ENCODE measurements at regions not wholly inside any gene's neighbourhood (a gene's known extent, or its start where the extent isn't known, plus 50 kb on each side); places are given as distances from the start of the nearest gene placed in this dataset.

- no peak for TF ChIP-seq CTCF (IDR thresholded peaks at IDR 0.05; ENCODE audit: control extremely low read depth in 1 of 3, insufficient read depth in 1 of 3, low read depth in 1 of 3, low read length in 3 of 3)
- TF ChIP-seq USF2 (IDR thresholded peaks at IDR 0.05; ENCODE audit: low read length) = no peak
- TF ChIP-seq TAF1 (IDR thresholded peaks at IDR 0.05; ENCODE audit: low read depth, low read length) = no peak
- no peak for TF ChIP-seq POLR2A (IDR thresholded peaks at IDR 0.05; ENCODE audit: control extremely low read depth in 1 of 2, low read depth in 2 of 2, low read length in 2 of 2)
- TF ChIP-seq CEBPB (IDR thresholded peaks at IDR 0.05; ENCODE audit: low read depth, low read length) = no peak
- no peak for TF ChIP-seq JUN (IDR thresholded peaks at IDR 0.05; ENCODE audit: low read depth, low read length)
- no peak for TF ChIP-seq FOSL1 (IDR thresholded peaks at IDR 0.05; ENCODE audit: insufficient read depth, low read depth, low read length)
- no peak for TF ChIP-seq EZH2 (IDR thresholded peaks at IDR 0.05; ENCODE audit: low read depth, low read length, severe bottlenecking)
- TF ChIP-seq HDAC2 (IDR thresholded peaks at IDR 0.05; ENCODE audit: borderline replicate concordance in 1 of 2, low read depth in 2 of 2, low read length in 2 of 2) = no peak
- no peak for TF ChIP-seq RBBP5 (IDR thresholded peaks at IDR 0.05; ENCODE audit: borderline replicate concordance, low read depth, low read length)
- no peak for TF ChIP-seq EP300 (IDR thresholded peaks at IDR 0.05; ENCODE audit: borderline replicate concordance in 1 of 2, low read depth in 2 of 2, low read length in 2 of 2)
- no peak for TF ChIP-seq GABPA (IDR thresholded peaks at IDR 0.05; ENCODE audit: borderline replicate concordance, insufficient read depth, low read length)
- no peak for TF ChIP-seq YY1 (IDR thresholded peaks at IDR 0.05; ENCODE audit: low read depth, low read length)
- no peak for TF ChIP-seq SIN3A (conservative IDR thresholded peaks at IDR 0.05 in 1 of 2, IDR thresholded peaks at IDR 0.05 in 1 of 2; ENCODE audit: low read depth in 1 of 2, low read length in 2 of 2)
Measured at GRCh38 chr5:124451721-124452383, 294.6 kb downstream of the ZNF608 start.

Measured in H1 (cell line).